Vagina (tissue), 2 donors: ENCODE measurements at regions not wholly inside any gene's neighbourhood (a gene's known extent, or its start where the extent isn't known, plus 50 kb on each side); places are given as distances from the start of the nearest gene placed in this dataset.

Experiments
- CTCF ChIP-seq, 3 experiments: fragments of 450-650 bp in 2 of 3; fragments of 200-600 bp in 1 of 3; sonication (generic) in 1 of 3; IDR thresholded peaks; one replicate each; pipeline ENCODE4 v1.5.1; 2017 to 2019; ENCODE audit warnings: antibody characterized with exemption in 3 of 3, mild to moderate bottlenecking in 2 of 3, moderate library complexity in 2 of 3
- POLR2A ChIP-seq, 2 donors: fragments of 450-650 bp; IDR thresholded peaks; one replicate each; pipeline ENCODE4 v1.6.1; 2017; ENCODE audit warnings: antibody characterized with exemption in 2 of 2, mild to moderate bottlenecking in 2 of 2, moderate library complexity in 2 of 2

DNA sequence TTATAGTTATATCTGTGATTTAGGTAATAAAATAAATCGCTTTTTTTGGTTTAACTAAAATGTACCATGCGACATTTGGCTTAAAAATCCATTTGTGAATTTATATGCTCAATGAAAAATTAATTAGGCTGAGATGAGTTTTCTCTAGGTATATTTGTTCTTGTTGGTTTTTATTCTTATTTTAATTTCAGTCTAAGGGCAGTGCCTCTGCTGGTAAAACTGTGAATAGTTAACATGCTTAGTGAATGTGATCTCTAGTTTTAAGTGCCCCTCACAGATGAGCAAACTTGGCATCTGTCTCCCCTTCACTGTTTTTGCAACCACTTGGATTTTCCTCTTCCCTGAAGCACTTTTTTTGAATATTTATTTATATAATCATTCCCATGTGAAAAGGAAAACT is 822.7 kb downstream of the GRIK2 start:
- TF ChIP-seq CTCF (IDR thresholded peaks at IDR 0.05) (no peak), POLR2A (IDR thresholded peaks at IDR 0.05) (no peak)
